T-helper 17 cell (primary cell): ENCODE measurements at regions not wholly inside any gene's neighbourhood (a gene's known extent, or its start where the extent isn't known, plus 50 kb on each side); places are given as distances from the start of the nearest gene placed in this dataset.
"Not testable (repeated sequence)": the region's sequence is repeated elsewhere in the genome, so short reads cannot be mapped to it uniquely, and the experiment has no call there.

Experiments used
- ATAC-seq: fragments of 150-1000 bp; cut with Tn5 transposase; 2 replicates; pipeline ENCODE4 v1.10.0; 2021; ENCODE audit warnings: mild to moderate bottlenecking, moderate library complexity
- DNase-seq, 3 donors: peaks; one replicate each; pipeline versions ENCODE4 v3.0.0 to v3.0.0-alpha.2; 2020 to 2021
- H3K9me3 ChIP-seq: one replicate; pipeline ENCODE4 v1.7.0; 2013; ENCODE audit warnings: low read length, mild to moderate bottlenecking; ENCODE audit not compliant: control insufficient read depth, poor library complexity, severe bottlenecking
- H3K27ac Mint-ChIP-seq: one replicate; pipeline ENCODE4 v1.8.0; 2022; ENCODE audit warnings: mild to moderate bottlenecking, moderate library complexity, mixed read lengths
- H3K27me3 Mint-ChIP-seq: one replicate; pipeline ENCODE4 v1.8.0; 2022; ENCODE audit warnings: mixed read lengths
- H3K36me3 Mint-ChIP-seq: one replicate; pipeline ENCODE4 v1.8.0; 2022; ENCODE audit warnings: low read depth, mixed read lengths
- H3K4me1 Mint-ChIP-seq: one replicate; pipeline ENCODE4 v1.8.0; 2022; ENCODE audit warnings: mild to moderate bottlenecking, mixed read lengths
- H3K4me3 Mint-ChIP-seq: one replicate; pipeline ENCODE4 v1.8.0; 2022; ENCODE audit warnings: mild to moderate bottlenecking, moderate library complexity, mixed read lengths

DNA sequence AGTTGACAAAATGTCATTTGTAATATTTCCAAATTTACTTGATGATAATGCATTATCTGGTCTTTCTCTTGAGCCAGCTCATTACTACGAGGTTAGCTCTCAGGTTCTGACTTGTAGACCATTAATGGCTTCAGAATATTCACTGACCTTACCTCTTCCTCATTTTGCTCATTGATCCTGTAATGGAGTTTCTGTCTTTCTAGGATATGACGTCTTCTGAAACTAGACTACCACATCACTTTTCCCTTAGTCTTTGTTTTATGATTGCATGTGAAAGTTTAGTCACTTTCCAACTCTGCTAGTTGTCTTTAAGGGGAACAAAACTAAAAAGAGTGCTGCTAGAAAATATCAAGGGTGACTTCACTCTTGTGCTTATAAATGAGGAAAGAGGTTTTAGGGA is 697.6 kb downstream of the JRKL start:
- Mint-ChIP-seq H3K4me1 (no peaks in the 10 kb centered on the region), H3K36me3 (no peaks in the 10 kb centered on the region), H3K27me3 (no peaks in the 10 kb centered on the region), H3K27ac (no peak overlapping the region), H3K4me3 (no peak overlapping the region)
- H3K9me3 ChIP-seq: no peaks in the 10 kb centered on the region
- ATAC-seq: no peak
- DNase-seq: no peak

DNA sequence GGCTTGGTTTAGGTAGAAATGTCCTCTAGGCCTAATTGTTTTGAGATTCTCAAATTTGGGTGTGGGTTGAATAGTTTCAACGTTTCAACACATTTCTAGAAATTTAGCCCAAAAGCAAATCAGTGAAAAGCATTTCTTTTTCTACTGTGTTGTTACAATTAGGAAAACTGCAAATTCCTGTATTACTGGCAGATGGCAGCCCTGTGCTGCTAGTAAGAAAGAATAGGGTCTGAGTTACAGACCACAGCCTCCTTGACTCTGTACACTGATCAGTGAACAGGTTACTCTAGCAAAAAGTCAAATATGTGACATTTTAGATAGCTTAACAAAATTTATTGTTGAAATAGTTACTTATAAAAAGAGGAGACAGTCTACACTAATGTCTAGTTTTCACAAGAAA is 703.0 kb downstream of the JRKL start:
- H3K9me3 ChIP-seq: no peaks in the 10 kb centered on the region
- Mint-ChIP-seq H3K4me3 (no peak overlapping the region), H3K36me3 (no peaks in the 10 kb centered on the region), H3K4me1 (no peaks in the 10 kb centered on the region), H3K27ac (no peak overlapping the region), H3K27me3 (no peaks in the 10 kb centered on the region)
- no peak for ATAC-seq
- no peak for DNase-seq

DNA sequence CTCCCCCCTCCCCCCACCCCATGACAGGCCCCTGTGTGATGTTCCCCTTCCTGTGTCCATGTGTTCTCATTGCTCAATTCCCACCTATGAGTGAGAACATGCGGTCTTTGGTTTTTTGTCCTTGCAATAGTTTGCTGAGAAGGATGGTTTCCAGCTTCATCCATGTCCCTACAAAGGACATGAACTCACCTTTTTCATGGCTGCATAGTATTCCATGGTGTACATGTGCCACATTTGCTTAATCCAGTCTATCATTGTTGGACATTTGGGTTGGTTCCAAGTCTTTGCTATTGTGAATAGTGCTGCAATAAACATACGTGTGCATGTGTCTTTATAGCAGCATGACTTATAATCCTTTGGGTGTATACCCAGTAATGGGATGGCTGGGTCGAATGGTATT is 712.4 kb downstream of the JRKL start:
- not testable (repeated sequence) for H3K4me1 Mint-ChIP-seq, H3K27me3 Mint-ChIP-seq, H3K9me3 ChIP-seq, ATAC-seq, H3K27ac Mint-ChIP-seq, H3K4me3 Mint-ChIP-seq, DNase-seq, H3K36me3 Mint-ChIP-seq

DNA sequence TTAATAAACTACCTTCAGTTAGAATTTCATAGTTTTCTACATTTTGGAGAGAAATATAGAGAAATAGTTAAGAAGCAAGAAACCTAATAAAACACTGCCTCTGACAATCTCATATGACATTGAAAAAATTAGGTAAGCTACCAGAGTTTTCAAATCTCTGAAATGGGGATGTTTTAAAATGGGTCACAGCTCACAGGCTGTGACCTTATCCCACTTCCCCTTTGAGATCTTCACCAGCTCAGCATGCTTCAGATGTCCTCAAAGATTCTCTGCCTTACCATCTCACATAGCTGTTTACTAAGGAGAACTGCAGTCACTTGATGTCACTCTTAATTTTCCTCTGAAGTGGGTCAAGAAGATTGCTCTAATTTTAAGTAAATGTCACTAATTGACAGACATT is 717.8 kb downstream of the JRKL start:
- no peaks in the 10 kb centered on the region for H3K9me3 ChIP-seq
- Mint-ChIP-seq H3K27ac (no peak overlapping the region), H3K4me1 (no peaks in the 10 kb centered on the region), H3K27me3 (no peaks in the 10 kb centered on the region), H3K4me3 (no peak overlapping the region), H3K36me3 (no peaks in the 10 kb centered on the region)
- no peak for ATAC-seq
- no peak for DNase-seq

DNA sequence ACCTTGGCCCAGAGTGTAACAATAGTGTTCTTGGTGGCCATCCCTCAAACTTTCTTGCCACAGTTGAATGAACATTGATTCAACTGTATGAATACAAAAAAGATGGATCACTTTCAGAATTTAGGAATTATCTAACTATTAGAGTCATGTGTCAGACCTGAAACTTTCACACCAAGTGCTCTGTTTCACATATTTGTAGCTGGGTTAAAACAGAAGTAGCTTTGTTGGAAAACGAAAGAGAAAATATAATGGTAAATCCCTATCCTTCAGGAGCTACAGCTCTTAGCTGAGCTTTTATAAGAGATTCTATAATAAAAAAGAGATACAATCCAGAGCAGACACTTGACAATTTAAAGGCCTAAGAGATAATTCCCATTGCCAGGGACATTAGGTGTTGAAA is 719.3 kb downstream of the JRKL start:
- no peaks in the 10 kb centered on the region for H3K9me3 ChIP-seq
- no peaks in the 10 kb centered on the region for H3K4me1 Mint-ChIP-seq
- ATAC-seq: no peak
- H3K4me3 Mint-ChIP-seq: no peak overlapping the region
- no peak for DNase-seq
- no peaks in the 10 kb centered on the region for H3K27me3 Mint-ChIP-seq
- no peaks in the 10 kb centered on the region for H3K36me3 Mint-ChIP-seq
- H3K27ac Mint-ChIP-seq: no peak overlapping the region

DNA sequence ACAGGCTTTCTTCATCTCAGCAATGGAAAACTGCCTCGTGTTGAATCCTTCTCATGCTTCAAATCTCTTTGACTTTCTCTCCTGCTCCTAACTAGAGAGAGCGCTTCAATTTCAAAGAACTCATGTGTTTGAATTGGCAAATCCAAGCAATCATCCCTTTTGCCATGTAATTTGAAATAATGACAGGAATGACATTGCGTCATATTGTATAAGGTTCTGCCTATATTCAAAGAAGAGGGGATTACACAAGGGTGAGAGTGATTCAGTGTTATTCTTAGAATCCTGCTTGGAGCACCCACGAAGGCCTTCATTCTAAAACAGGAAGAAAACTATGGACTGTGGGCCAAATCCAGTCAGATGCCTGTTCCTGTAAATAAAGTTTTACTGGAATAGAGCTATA is 720.6 kb downstream of the JRKL start:
- no peak overlapping the region for H3K27ac Mint-ChIP-seq
- ATAC-seq (no peak), DNase-seq (no peak)
- H3K4me1 Mint-ChIP-seq: no peaks in the 10 kb centered on the region
- H3K9me3 ChIP-seq: no peaks in the 10 kb centered on the region
- H3K27me3 Mint-ChIP-seq: no peaks in the 10 kb centered on the region
- no peak overlapping the region for H3K4me3 Mint-ChIP-seq
- H3K36me3 Mint-ChIP-seq: no peaks in the 10 kb centered on the region

DNA sequence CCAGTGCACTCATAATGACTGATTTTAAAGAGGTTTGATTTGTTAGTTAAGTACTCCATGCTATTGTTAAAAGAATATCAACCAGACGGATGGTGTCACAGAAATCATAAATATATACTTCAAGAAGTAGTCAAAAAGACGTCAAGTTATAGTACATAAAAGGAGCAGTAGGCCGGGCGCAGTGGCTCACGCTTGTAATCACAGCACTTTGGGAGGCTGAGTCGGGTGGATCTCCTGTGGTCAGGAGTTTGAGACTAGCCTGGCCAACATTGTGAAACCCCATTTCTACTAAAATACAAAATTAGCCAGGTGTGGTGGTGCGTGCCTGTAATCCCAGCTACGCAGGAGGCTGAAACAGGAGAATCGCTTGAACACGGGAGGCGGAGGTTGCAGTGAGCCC is 721.7 kb downstream of the JRKL start:
- no peak overlapping the region for H3K4me3 Mint-ChIP-seq
- ATAC-seq: no peak
- no peaks in the 10 kb centered on the region for H3K9me3 ChIP-seq

DNA sequence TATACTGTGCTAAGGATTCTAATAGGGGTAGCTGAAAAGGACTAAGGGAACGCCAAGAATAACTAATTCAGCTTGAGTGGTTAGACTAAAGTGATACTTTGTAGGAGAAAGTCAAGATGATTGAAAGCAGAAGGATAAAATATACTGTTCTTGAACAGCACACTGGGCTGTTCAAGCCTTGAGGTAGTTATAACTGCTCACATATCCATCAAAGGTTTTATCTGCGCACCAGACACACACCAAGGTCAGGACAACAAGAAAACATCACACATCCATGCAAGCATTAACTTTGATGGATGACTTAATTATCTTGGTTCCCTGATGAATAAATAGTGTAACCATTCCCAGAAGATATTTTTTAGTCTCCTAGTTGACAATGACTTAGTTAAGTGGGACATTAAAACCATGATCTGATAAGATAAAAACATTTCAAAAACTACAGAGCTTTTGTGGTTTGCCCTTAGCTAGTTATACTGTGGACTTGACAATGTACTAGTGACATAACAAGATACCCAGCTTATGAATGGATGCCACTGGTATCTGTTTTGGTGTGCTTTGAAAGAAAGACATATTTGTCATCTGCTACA is 728.9 kb downstream of the JRKL start:
- Mint-ChIP-seq H3K36me3 (no peaks in the 10 kb centered on the region), H3K4me3 (no peak overlapping the region), H3K27ac (no peak overlapping the region), H3K4me1 (no peaks in the 10 kb centered on the region), H3K27me3 (no peaks in the 10 kb centered on the region)
- ATAC-seq (no peak), DNase-seq (no peak)
- H3K9me3 ChIP-seq: peaks cover 2% of the 10 kb centered on the region

More for the DNA sequence above, 721.7 kb downstream of the JRKL start:
- no peak overlapping the region for H3K27ac Mint-ChIP-seq
- DNase-seq: no peak
- no peaks in the 10 kb centered on the region for H3K27me3 Mint-ChIP-seq
- no peaks in the 10 kb centered on the region for H3K4me1 Mint-ChIP-seq
- H3K36me3 Mint-ChIP-seq: no peaks in the 10 kb centered on the region

DNA sequence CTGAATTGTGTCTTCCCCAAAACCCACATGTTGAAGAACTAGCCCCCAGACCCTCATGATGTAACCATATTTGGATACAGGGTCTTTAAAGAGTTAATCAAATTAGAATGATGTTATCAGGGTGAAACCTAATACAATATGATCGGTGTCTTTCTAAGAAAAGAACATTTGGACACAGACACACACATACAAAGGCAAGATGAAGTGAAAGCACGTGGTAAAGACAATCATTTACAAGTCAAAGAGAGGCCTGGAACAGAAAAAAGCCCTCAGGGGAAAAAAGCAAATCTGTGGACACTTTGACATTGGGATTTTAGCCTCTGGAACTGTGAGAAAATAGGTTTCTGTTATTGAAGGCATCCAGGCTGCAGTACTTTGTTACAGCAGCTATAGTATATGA is 733.4 kb downstream of the JRKL start:
- ATAC-seq (no peak), DNase-seq (no peak)
- Mint-ChIP-seq H3K27me3 (no peaks in the 10 kb centered on the region), H3K36me3 (no peaks in the 10 kb centered on the region), H3K27ac (no peak overlapping the region), H3K4me1 (no peaks in the 10 kb centered on the region), H3K4me3 (no peak overlapping the region)
- H3K9me3 ChIP-seq: peaks cover 2% of the 10 kb centered on the region

DNA sequence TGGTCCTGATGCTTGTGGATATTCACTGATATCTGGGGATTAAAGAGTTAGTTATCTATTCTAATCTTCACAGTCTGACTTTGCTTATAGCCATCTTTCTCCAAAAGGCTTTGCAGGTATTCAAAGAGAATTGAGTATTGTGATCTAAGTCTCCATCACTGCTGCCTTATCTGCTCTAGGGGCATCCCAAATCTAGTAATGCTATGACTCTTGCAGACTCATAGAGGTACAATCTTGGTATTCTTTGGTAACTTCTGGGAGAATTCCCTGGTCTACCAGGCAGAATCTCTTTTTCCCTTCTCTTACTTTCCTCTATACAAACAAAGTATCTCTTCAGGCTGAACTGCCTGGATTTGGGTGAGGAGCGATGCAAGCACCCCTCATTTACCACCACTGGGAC is 746.3 kb downstream of the JRKL start:
- Mint-ChIP-seq H3K27ac (no peak overlapping the region), H3K4me1 (no peaks in the 10 kb centered on the region), H3K4me3 (no peak overlapping the region), H3K27me3 (no peaks in the 10 kb centered on the region), H3K36me3 (no peaks in the 10 kb centered on the region)
- DNase-seq: no peak
- no peaks in the 10 kb centered on the region for H3K9me3 ChIP-seq
- no peak for ATAC-seq

DNA sequence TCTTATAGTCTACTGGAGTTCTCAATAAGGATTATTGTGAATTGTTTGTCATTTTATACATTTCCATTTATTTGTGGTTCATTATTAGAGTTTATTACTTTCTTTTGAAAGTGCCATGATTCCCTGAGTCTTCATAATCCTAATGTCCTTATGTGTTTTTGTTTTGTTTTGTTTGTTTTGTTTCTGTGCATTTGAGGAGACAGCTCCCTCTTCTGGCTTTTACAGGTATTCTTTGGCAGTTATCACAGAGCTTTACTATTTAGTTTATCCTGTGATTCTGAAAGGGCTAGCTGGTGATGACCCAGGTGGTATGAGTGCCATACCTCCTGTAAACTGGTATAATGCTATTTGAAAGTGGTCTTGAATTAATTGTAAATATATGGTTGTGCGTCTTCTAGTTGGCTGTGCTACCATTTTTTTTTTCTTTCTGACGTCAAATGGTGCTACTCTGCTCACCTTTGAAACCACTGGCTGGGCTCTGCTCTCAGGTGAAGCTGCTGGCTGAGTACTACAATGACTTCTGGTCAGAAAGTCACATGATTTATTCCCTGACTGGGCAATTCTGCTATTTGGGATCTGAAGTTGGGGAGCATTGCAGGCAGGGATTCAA is 751.2 kb downstream of the JRKL start:
- no peaks in the 10 kb centered on the region for H3K36me3 Mint-ChIP-seq

DNA sequence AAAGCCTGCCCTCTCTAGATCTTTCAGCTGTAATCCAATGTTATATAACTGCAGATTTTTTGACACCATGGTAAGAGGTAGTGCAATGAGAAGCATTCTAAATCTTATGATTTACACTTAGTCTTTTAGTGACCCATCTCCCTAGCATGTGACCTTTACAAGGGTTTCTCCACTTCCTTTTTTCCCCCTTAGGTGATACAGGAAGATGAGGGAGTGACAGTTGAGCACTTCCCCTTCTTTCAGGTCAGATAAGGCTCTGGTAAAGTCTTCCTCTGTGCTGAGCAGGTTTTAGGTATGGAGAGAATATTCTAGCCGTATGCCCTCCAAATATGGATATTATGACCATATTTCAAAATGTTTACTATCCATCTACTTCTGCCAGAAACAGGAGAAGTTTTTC is 753.6 kb downstream of the JRKL start:
- Mint-ChIP-seq H3K27me3 (no peaks in the 10 kb centered on the region), H3K4me1 (no peaks in the 10 kb centered on the region), H3K36me3 (no peaks in the 10 kb centered on the region), H3K4me3 (no peak overlapping the region), H3K27ac (no peak overlapping the region)
- no peaks in the 10 kb centered on the region for H3K9me3 ChIP-seq
- ATAC-seq (no peak), DNase-seq (no peak)

More for the DNA sequence above, 751.2 kb downstream of the JRKL start:
- Mint-ChIP-seq H3K4me1 (no peaks in the 10 kb centered on the region), H3K27me3 (no peaks in the 10 kb centered on the region), H3K4me3 (no peak overlapping the region), H3K27ac (no peak overlapping the region)
- no peak for ATAC-seq
- DNase-seq: no peak
- no peaks in the 10 kb centered on the region for H3K9me3 ChIP-seq

DNA sequence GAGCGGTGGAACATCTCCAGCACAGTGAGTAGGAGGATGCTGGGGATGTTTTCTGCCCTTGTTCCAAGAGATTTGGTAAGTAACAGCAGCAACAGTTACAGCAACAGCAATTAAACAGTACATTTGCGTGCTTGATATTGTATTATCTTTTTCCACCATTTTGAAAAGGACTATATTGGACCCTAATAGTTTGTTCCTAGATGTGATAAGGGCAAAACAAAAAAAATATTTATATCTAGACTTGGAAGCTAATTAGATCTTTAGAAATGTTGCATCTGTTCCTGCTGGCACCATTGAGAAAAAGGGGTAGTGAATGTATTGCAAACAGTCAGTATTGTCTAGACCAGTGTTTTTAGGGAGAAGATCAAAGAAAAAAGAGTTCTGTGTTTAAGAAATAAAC is 759.9 kb downstream of the JRKL start:
- ATAC-seq (no peak), DNase-seq (no peak)
- Mint-ChIP-seq H3K36me3 (no peaks in the 10 kb centered on the region), H3K27me3 (no peaks in the 10 kb centered on the region), H3K4me3 (no peak overlapping the region), H3K27ac (no peak overlapping the region), H3K4me1 (no peaks in the 10 kb centered on the region)
- H3K9me3 ChIP-seq: no peaks in the 10 kb centered on the region

DNA sequence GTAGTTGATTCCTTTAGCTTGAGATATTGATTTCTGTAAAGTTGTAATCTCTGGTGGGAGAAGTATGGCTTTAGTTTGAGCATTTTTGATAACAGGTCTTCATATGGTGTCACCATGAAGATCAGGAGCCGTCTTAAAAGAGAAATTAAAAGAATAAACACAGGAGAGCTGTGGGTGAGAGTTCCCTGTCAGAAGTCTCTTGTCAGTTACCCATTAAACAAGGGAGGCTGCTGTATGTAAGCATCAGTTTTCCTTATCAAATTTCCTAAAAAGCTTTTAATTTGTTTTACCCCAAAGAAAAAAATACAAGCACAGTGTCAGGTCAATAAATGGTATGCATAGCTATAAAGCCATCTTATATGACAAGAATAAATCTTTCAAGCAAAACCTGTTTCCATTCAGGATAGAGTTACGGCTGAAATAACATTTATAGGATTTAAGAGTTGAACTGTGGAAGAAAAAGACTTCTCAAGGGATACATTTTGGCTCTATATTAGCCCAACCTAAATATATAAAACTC is 767.5 kb downstream of the JRKL start:
- Mint-ChIP-seq H3K4me1 (no peaks in the 10 kb centered on the region), H3K27ac (no peak overlapping the region), H3K36me3 (no peaks in the 10 kb centered on the region), H3K4me3 (no peak overlapping the region), H3K27me3 (no peaks in the 10 kb centered on the region)
- DNase-seq (no peak), ATAC-seq (no peak)
- H3K9me3 ChIP-seq: no peaks in the 10 kb centered on the region
